Myocyte (in vitro differentiated cells): ENCODE measurements at regions not wholly inside any gene's neighbourhood (a gene's known extent, or its start where the extent isn't known, plus 50 kb on each side); places are given as distances from the start of the nearest gene placed in this dataset.
A peak's percentile ranks its signal among the peaks of the same experiment; 100 is the strongest.

Source experiments
- DNase-seq: peaks from one replicate; pipeline ENCODE4 v3.0.0-alpha.2; 2012; ENCODE audit warnings: low read depth

GRCh38 chr10:121070275-121071070 lies 219.3 kb downstream of the WDR11 start:
- DNase-seq: no peak

GRCh38 chr10:121071901-121072300 lies 220.7 kb downstream of the WDR11 start:
- no peak for DNase-seq

GRCh38 chr10:121073728-121074127 lies 222.6 kb downstream of the WDR11 start:
- no peak for DNase-seq

- peak; percentile 18 for DNase-seq
Observed at GRCh38 chr10:121076776-121077715, 225.9 kb downstream of the WDR11 start.

GRCh38 chr10:121078036-121078435 lies 226.9 kb downstream of the WDR11 start:
- DNase-seq: no peak

- DNase-seq: no peak
Observed at GRCh38 chr10:121078672-121079102, 227.5 kb downstream of the WDR11 start.

GRCh38 chr10:121079226-121079625 lies 228.1 kb downstream of the WDR11 start:
- no peak for DNase-seq

- DNase-seq: no peak
Observed at GRCh38 chr10:121080281-121080891, 229.2 kb downstream of the WDR11 start.

- DNase-seq: no peak
Observed at GRCh38 chr10:121081306-121081705, 230.1 kb downstream of the WDR11 start.

GRCh38 chr10:121082984-121083383 lies 231.8 kb downstream of the WDR11 start:
- no peak for DNase-seq

- no peak for DNase-seq
Observed at GRCh38 chr10:121084016-121084674, 233.0 kb downstream of the WDR11 start.

- DNase-seq: no peak
Observed at GRCh38 chr10:121084675-121085070, 233.5 kb downstream of the WDR11 start.

- DNase-seq: no peak
Observed at GRCh38 chr10:121085367-121085766, 234.2 kb downstream of the WDR11 start.

- no peak for DNase-seq
Observed at GRCh38 chr10:121087129-121087528, 236.0 kb downstream of the WDR11 start.

GRCh38 chr10:121087688-121088087 lies 236.5 kb downstream of the WDR11 start:
- DNase-seq: no peak

- DNase-seq: no peak
Observed at GRCh38 chr10:121088524-121088923, 237.4 kb downstream of the WDR11 start.

- DNase-seq: no peak
Observed at GRCh38 chr10:121089434-121089833, 238.3 kb downstream of the WDR11 start.

GRCh38 chr10:121091961-121092719 lies 241.0 kb downstream of the WDR11 start:
- DNase-seq: no peak

GRCh38 chr10:121092720-121093095 lies 241.5 kb downstream of the WDR11 start:
- no peak for DNase-seq

- peak; percentile 66 for DNase-seq
Observed at GRCh38 chr10:121096617-121097431, 245.7 kb downstream of the WDR11 start.
